LNCAP (cell line): ENCODE measurements at regions not wholly inside any gene's neighbourhood (a gene's known extent, or its start where the extent isn't known, plus 50 kb on each side); places are given as distances from the start of the nearest gene placed in this dataset.

Experiments
- TF ChIP-seq, protein P1 (sequence below): fragments of 450-650 bp; IDR thresholded peaks from 2 replicates; pipeline ENCODE4 v1.5.1; 2017; ENCODE audit warnings: mild to moderate bottlenecking

- TF ChIP-seq, protein P1, sequence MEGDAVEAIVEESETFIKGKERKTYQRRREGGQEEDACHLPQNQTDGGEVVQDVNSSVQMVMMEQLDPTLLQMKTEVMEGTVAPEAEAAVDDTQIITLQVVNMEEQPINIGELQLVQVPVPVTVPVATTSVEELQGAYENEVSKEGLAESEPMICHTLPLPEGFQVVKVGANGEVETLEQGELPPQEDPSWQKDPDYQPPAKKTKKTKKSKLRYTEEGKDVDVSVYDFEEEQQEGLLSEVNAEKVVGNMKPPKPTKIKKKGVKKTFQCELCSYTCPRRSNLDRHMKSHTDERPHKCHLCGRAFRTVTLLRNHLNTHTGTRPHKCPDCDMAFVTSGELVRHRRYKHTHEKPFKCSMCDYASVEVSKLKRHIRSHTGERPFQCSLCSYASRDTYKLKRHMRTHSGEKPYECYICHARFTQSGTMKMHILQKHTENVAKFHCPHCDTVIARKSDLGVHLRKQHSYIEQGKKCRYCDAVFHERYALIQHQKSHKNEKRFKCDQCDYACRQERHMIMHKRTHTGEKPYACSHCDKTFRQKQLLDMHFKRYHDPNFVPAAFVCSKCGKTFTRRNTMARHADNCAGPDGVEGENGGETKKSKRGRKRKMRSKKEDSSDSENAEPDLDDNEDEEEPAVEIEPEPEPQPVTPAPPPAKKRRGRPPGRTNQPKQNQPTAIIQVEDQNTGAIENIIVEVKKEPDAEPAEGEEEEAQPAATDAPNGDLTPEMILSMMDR, result no peak
Observed at GRCh38 chr4:3369781-3370674, 71.7 kb upstream of the HGFAC start.

DNA sequence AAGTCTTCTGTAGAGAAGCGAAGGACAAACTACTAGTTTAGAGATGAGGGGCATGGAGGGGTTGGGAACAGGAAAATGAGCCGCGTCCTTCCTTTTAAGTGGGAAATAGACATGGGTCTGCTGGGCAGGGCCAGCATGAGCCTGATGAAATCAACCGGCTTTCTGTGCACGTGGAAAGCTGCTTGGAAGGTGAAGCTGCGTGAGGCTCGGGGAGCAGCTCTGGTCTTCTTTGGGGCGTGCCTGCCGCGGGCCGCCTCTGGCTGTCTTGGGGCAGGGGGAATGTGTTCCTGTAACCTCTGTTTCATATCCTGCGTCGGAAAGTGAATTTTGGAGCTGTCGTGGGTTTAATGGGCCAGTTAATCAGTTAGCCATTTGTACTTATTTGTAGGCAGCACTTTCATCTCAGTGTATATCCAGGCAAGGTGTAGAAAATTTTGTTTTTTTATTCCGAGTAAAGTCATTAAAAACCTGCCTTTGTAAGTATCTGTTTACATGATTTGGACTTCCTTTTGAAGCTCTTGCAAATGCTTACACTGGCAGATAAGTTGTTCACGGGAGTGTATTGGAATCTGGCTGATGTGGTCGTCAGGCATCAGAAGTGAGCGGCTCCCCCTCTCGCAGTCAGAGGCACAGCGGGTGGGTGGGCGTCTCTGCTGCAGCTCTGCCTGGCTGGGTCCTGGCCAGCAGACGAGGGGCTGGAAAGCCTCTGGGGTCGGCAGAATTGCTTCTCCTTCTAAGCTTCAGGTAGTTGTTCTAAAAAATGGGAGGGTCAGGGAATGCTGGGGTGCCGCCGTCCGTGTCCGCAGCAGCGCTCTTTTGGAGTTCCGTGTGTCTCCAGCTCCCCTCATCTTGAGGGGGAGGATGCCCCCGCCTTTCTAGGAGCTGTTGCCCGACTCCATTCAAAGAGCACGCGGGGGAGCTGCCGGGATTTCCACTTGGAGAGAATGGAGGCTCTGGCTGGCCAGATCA lies 70.5 kb upstream of the HGFAC start:
- TF ChIP-seq, protein P1, result no peak

DNA sequence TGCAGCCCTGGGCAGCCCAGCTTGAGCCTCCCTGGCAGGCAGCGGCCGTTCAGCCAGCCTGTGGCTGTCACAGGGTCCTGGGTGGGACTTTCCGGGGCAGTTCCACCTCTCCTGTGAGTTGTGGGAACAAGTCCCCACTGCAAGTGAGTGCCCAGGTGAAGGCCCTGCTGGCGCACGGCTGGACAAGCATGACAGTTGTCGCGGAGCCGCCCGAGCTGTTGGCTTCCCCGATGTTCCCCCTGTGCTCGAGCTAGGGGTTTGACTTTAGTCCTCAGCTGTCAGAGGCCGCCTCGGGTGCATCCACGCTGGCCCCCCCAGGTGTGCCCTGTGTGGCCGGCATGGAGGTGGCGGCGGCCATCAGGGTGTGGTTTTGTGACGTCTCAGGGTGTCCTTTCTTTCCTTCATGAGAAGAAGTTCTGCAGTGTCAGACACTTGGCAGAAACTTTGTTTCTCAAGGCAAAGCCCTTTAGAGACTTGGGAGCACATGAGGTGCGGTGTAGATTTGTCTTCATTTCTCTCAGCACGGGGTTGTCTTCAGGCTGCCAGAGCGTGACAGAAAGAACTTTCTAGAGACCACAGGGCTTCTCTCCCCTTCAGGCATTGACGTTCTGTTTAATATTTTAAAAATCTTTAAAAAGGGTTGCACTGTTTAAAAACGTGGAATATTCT lies 69.4 kb upstream of the HGFAC start:
- TF ChIP-seq, protein P1, result no peak

GRCh38 chr4:3372933-3373465 lies 68.8 kb upstream of the HGFAC start:
- TF ChIP-seq, protein P1, result no peak

GRCh38 chr4:3373468-3373867 lies 68.3 kb upstream of the HGFAC start:
- TF ChIP-seq, protein P1, result no peak

- TF ChIP-seq, protein P1, result no peak
Observed at GRCh38 chr4:3374011-3374645, 67.6 kb upstream of the HGFAC start.
